GM12864 (cell line): ENCODE measurements at regions not wholly inside any gene's neighbourhood (a gene's known extent, or its start where the extent isn't known, plus 50 kb on each side); places are given as distances from the start of the nearest gene placed in this dataset.
"Not testable (repeated sequence)": the region's sequence is repeated elsewhere in the genome, so short reads cannot be mapped to it uniquely, and the experiment has no call there.

Source experiments
- DNase-seq: peaks from one replicate; pipeline ENCODE4 v3.0.0-alpha.2; 2011; ENCODE audit warnings: low read depth
- H3K4me3 ChIP-seq: 2 replicates; pipeline ENCODE4 v1.5.1; 2011; ENCODE audit warnings: mild to moderate bottlenecking, low read depth, low read length, control low read depth
- CTCF ChIP-seq: IDR thresholded peaks from 2 replicates; pipeline ENCODE4 v1.5.1; 2011; ENCODE audit warnings: low read depth, mild to moderate bottlenecking, moderate library complexity, low read length, control low read depth, inconsistent platforms; ENCODE audit errors: missing control alignments

GRCh38 chrX:131441033-131441432 is 102.8 kb upstream of the OR13H1 start:
- TF ChIP-seq CTCF, result no peak
- no peak overlapping the region for H3K4me3 ChIP-seq
- no peak for DNase-seq

GRCh38 chrX:131445955-131446354 is 97.9 kb upstream of the OR13H1 start:
- DNase-seq, result no peak
- TF ChIP-seq CTCF, result no peak
- no peak overlapping the region for H3K4me3 ChIP-seq

GRCh38 chrX:131461855-131462254 is 82.0 kb upstream of the OR13H1 start:
- H3K4me3 ChIP-seq, DNase-seq: not testable (repeated sequence)

GRCh38 chrX:131473809-131474208 is 70.1 kb upstream of the OR13H1 start:
- not testable (repeated sequence) for DNase-seq, H3K4me3 ChIP-seq

GRCh38 chrX:131477498-131477897 is 66.4 kb upstream of the OR13H1 start:
- DNase-seq, result no peak
- no peak for TF ChIP-seq CTCF
- H3K4me3 ChIP-seq, result no peak overlapping the region
